K562 (cell line): ENCODE measurements at regions not wholly inside any gene's neighbourhood (a gene's known extent, or its start where the extent isn't known, plus 50 kb on each side); places are given as distances from the start of the nearest gene placed in this dataset.

Experiments
- ATAC-seq: fragments of 200-7000 bp; cut with Tn5 transposase; 3 replicates; pipeline ENCODE4 v1.9.1; 2020; ENCODE audit warnings: moderate library complexity
- BruUV-seq: library from RNA; stranded (reverse); fragments of 400-500 nt; replicated peaks from 2 replicates; lab custom pipeline; 2021; lab: Mats Ljungman, UMichigan
- CTCF ChIA-PET: fragments of 300-600 bp; formaldehyde crosslinking; extraction: SDS; loops from one replicate; lab custom pipeline; 2021; ENCODE audit warnings: low intra/inter-chr PET ratio; lab: Yijun Ruan, JAX
- POLR2A ChIA-PET: fragments of 300-600, 350-650 bp; sonication (Branson Sonifier 250); formaldehyde crosslinking; extraction: SDS; loops from one replicate; lab custom pipeline; 2021; ENCODE audit warnings: antibody characterized with exemption, inconsistent platforms; lab: Yijun Ruan, JAX
- DNase-seq, 4 experiments: peaks; one replicate each; pipeline versions ENCODE4 v3.0.0 to v3.0.0-alpha.2; 2011 to 2018; ENCODE audit warnings: low spot score in 3 of 4, mixed read lengths in 3 of 4; ENCODE audit errors: extremely low read depth in 1 of 4
- FAIRE-seq: peaks from 2 replicates; lab custom pipeline; 2011; peaks lifted over from hg19 to GRCh38; lab: Jason Lieb, UNC
- H2AFZ ChIP-seq: 2 replicates; pipeline ENCODE4 v1.6.0; 2011; ENCODE audit warnings: low read depth, low read length, control low read depth, inconsistent platforms
- H3K27ac ChIP-seq: fragments of 200-600 bp; 3 replicates; pipeline ENCODE4 v1.8.0; 2011; ENCODE audit warnings: low read depth, mild to moderate bottlenecking, control low read depth, inconsistent platforms, low read length, moderate library complexity, mixed read lengths; ENCODE audit errors: extremely low read depth
- H3K27me3 ChIP-seq, 2 experiments: fragments of 300-600 bp in 1 of 2; 2 replicates in 1 of 2; 3 replicates in 1 of 2; pipeline versions ENCODE4 v1.6.0 to v1.8.0; 2011; ENCODE audit warnings: inconsistent platforms in 2 of 2, low read length in 2 of 2, mild to moderate bottlenecking in 1 of 2, mixed read lengths in 1 of 2, moderate library complexity in 1 of 2; ENCODE audit not compliant: control insufficient read depth in 2 of 2, insufficient read depth in 2 of 2
- H3K36me3 ChIP-seq: fragments of 300-600 bp; 3 replicates; pipeline ENCODE4 v1.8.0; 2011; ENCODE audit warnings: mild to moderate bottlenecking, low read length, inconsistent platforms; ENCODE audit not compliant: control insufficient read depth, insufficient read depth
- H3K4me1 ChIP-seq, 2 experiments: fragments of 200-600 bp in 1 of 2; replicated peaks in 1 of 2; 2 replicates in 1 of 2; 3 replicates in 1 of 2; pipeline versions ENCODE4 v1.5.1 to v1.8.0; 2011; ENCODE audit warnings: inconsistent platforms in 2 of 2, low read length in 2 of 2, mild to moderate bottlenecking in 1 of 2, mixed read lengths in 1 of 2, moderate library complexity in 1 of 2; ENCODE audit not compliant: control insufficient read depth in 2 of 2, insufficient read depth in 2 of 2
- H3K4me2 ChIP-seq: 2 replicates; pipeline ENCODE4 v1.6.1; 2011; ENCODE audit warnings: low read length, control low read depth, inconsistent platforms, mixed read lengths; ENCODE audit not compliant: insufficient read depth
- H3K4me3 ChIP-seq: fragments of 200-600 bp; sonication (generic), shearing (Covaris generic); 2 replicates; pipeline ENCODE4 v1.5.1; 2016; ENCODE audit warnings: control low read depth, inconsistent platforms
- H3K79me2 ChIP-seq: fragments of 200-600 bp; 3 replicates; pipeline ENCODE4 v1.8.0; 2011; ENCODE audit warnings: low read length, inconsistent platforms; ENCODE audit not compliant: control insufficient read depth, insufficient read depth
- H3K9ac ChIP-seq, 2 experiments: 2 replicates each; pipeline versions ENCODE4 v1.6.0 to v1.6.1; 2011; ENCODE audit warnings: low read depth in 2 of 2, low read length in 2 of 2, control low read depth in 1 of 2, inconsistent platforms in 1 of 2, mild to moderate bottlenecking in 1 of 2, mixed read lengths in 1 of 2; ENCODE audit not compliant: insufficient read depth in 1 of 2
- H3K9me1 ChIP-seq: one replicate; pipeline ENCODE4 v1.6.0; 2011; ENCODE audit warnings: inconsistent platforms, mild to moderate bottlenecking, low read length, moderate library complexity; ENCODE audit not compliant: control insufficient read depth, insufficient read depth
- H3K9me3 ChIP-seq: replicated peaks from 2 replicates; pipeline ENCODE4 v1.5.1; 2011; ENCODE audit warnings: low read depth, low read length, inconsistent platforms; ENCODE audit not compliant: control insufficient read depth, insufficient read depth
- H4K20me1 ChIP-seq: replicated peaks from 2 replicates; pipeline ENCODE4 v1.6.1; 2011; ENCODE audit warnings: low read length, inconsistent platforms, mixed read lengths; ENCODE audit not compliant: control insufficient read depth, insufficient read depth
- CEBPZ ChIP-seq: fragments of 150-350 bp; IDR thresholded peaks from 2 replicates; pipeline ENCODE4 v1.6.1; 2014; ENCODE audit warnings: low read depth, mild to moderate bottlenecking, low read length, borderline replicate concordance
- FOXK1 ChIP-seq: sonication (generic); formaldehyde crosslinking; IDR thresholded peaks from 2 replicates; pipeline ENCODE4 v1.8.0; 2022; ENCODE audit warnings: missing genetic modification reagents, mild to moderate bottlenecking, borderline replicate concordance
- WGBS: fragments of 100-300 bp; shearing (Covaris generic); methylation state at CpG from one replicate; pipeline ENCODE4 v1.1.6; 2016; ENCODE audit warnings: low coverage, mixed read lengths; ENCODE audit not compliant: insufficient coverage; ENCODE audit errors: missing lambda C conversion rate; 5-methylcytosine and 5-hydroxymethylcytosine counted together
- in situ Hi-C: fragments of 300-500 bp; cut with MboI; formaldehyde crosslinking; loops from 4 replicates; pipeline ENCODE4 v1.15.0; 2018; ENCODE audit warnings: inconsistent platforms, mixed read lengths
- intact Hi-C: fragments of 100-400 bp; cut with micrococcal nuclease; formaldehyde crosslinking; loops from 2 replicates; pipeline ENCODE4 v1.14.2; 2022

GRCh38 chr15:87227846-87228245, 1028.7 kb downstream of the NTRK3 start (continued):
- no peak for TF ChIP-seq CEBPZ

- intact Hi-C loops: no loop called here
- no peaks in the 10 kb centered on the region for H3K36me3 ChIP-seq
- DNase-seq (no peak), FAIRE-seq (no peak), ATAC-seq (no peak)
- no peak overlapping the region for H2AFZ ChIP-seq
- H4K20me1 ChIP-seq: no peaks in the 10 kb centered on the region
- in situ Hi-C loops: no loop called here
- ChIA-PET CTCF (no interaction called here), POLR2A (no interaction called here)
- TF ChIP-seq FOXK1 (CRISPR knock-in tag): no peak
- H3K79me2 ChIP-seq: no peaks in the 10 kb centered on the region
- no peaks in the 10 kb centered on the region for H3K27me3 ChIP-seq
- H3K4me2 ChIP-seq: no peak overlapping the region
- WGBS: 0% methylated on average over 2 of the region's 2 CpGs
- H3K27ac ChIP-seq: no peak overlapping the region
- H3K4me1 ChIP-seq: no peaks in the 10 kb centered on the region
- no peak overlapping the region for H3K9ac ChIP-seq
- H3K9me1 ChIP-seq: no peaks in the 10 kb centered on the region
- no TSS peak for BruUV-seq
- no peak overlapping the region for H3K4me3 ChIP-seq
- no peaks in the 10 kb centered on the region; the same call in 1 of the 2 replicates for H3K9me3 ChIP-seq
Measured at GRCh38 chr15:87225436-87225835, 1031.1 kb downstream of the NTRK3 start.
